H7 (cell line): ENCODE measurements at regions not wholly inside any gene's neighbourhood (a gene's known extent, or its start where the extent isn't known, plus 50 kb on each side); places are given as distances from the start of the nearest gene placed in this dataset.
"Not testable (repeated sequence)": the region's sequence is repeated elsewhere in the genome, so short reads cannot be mapped to it uniquely, and the experiment has no call there.

Source experiments
- DNase-seq: peaks from one replicate; pipeline ENCODE4 v3.0.0; 2012
- H3K27me3 ChIP-seq: 2 replicates; pipeline ENCODE4 v1.6.0; 2011; ENCODE audit warnings: mild to moderate bottlenecking, low read length; ENCODE audit not compliant: control insufficient read depth, insufficient read depth
- H3K36me3 ChIP-seq: replicated peaks from 2 replicates; pipeline ENCODE4 v1.5.1; 2011; ENCODE audit warnings: low read length; ENCODE audit not compliant: control insufficient read depth, insufficient read depth
- H3K4me3 ChIP-seq: 2 replicates; pipeline ENCODE4 v1.5.1; 2011; ENCODE audit warnings: low read depth, mild to moderate bottlenecking, control low read depth, low read length, moderate library complexity; ENCODE audit not compliant: insufficient read depth

DNA sequence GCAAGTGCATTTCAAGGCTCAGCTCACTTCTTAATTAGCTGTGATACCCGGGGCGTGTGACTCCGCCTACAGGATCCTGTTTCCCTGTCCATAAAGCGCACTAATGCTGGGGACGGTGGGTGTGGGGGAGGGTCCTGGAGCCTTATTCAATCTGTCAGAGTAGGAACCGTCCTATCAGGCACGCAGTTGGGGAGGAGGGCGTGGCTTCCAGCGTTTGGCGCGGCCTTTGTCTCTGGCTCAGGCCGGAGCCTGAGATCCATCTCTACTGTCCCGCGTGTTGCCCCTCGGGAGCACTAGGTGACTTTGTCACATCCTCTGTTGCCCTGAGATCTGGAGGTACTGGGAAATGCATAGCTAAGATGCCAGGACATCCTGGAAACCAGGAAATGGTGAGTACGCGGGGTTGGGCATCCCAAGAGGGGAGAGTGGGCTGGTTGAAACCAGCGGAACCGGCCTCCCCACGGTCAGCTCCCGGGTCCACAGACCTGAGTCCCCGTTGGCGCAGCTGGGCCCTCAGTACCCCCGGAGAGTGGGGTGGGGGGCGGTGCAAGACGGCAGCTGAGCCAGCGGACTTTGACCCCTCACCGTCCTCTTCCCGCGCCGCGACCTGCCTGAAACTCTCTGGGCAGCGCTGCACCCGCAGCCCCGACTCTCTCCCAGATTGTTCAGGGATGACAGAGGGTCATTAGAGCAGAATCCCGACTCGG is 104.4 kb upstream of the ZNF92 start:
- no peaks in the 10 kb centered on the region for H3K36me3 ChIP-seq
- DNase-seq: peak; percentile 96
- peaks cover 7% of the 10 kb centered on the region; the same call in 1 of the 2 replicates for H3K27me3 ChIP-seq
- H3K4me3 ChIP-seq: peak overlapping the region; percentile 87

DNA sequence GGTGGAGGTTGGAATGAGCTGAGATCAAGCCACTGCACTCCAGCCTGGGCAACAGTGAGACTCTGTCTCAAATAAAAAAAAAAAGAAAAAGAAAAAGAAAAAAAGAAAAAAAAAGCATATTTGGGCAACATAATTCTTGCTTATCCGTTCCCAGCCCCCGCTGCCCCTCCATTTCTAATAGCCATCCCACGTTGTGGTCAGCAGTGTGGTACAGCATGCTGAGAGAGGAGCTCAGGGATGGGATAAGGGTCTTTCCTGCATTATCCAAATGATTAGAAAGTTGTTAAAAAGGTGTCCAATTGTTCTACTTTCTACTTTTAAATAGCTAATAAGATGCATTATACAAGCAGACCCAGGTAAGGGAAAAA is 104.9 kb upstream of the ZNF92 start:
- Histone ChIP-seq H3K4me3 (no peak overlapping the region), H3K27me3 (peaks cover 7% of the 10 kb centered on the region; the same call in 1 of the 2 replicates), H3K36me3 (no peaks in the 10 kb centered on the region)
- DNase-seq: no peak

DNA sequence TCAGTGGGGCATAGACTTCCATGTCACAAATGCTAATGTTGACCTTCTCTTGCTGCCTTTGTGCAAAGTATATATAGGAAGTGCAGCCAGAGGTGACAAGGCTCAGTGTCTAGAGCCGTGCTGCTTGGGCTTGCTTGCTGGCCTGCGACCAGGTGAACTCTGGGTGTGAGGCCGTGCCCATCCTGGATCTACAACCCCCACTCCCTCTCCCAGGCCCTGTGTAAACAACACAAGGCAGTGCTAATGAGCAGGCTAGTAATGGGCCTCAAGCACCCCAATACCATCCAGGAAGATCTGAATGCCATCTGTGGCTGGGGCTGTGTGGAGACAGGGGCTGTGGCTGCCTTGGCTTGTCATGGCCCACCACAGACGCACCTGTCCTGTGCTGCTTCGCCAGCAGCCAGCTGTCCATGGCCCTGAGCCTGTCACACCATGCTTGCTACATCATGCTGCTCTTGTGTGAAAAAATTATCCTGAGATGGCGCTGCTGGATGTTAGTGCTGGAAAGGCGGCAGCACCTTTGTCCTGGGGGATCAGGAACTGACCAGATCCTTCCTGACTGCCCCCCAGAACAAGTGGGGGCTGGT is 107.6 kb upstream of the ZNF92 start:
- peak; percentile 12 for DNase-seq
- no peak overlapping the region for H3K4me3 ChIP-seq
- no peaks in the 10 kb centered on the region for H3K36me3 ChIP-seq
- H3K27me3 ChIP-seq: peaks cover 12% of the 10 kb centered on the region; the same call in 1 of the 2 replicates

DNA sequence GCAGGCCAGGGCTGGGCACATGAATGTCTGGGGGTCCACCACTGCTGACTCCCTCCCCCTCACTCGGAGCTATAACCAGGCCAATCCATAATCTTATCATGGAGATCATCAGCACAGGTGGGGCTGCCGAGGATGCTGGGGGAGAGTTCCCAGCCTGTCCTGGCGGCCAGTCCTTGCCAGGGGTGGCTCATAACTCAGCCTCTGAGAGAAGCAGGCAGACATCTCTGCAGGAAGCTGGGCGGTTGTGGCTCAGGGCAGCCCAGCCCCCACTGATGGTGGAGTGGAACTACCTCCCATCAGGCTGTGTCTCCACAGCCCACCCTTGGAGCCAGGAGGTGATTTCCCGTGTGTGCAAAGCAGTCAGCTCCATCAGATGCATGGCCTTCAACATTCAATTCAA is 109.4 kb upstream of the ZNF92 start:
- DNase-seq: peak; percentile 13
- H3K36me3 ChIP-seq: no peaks in the 10 kb centered on the region
- peaks cover 5% of the 10 kb centered on the region; the same call in 1 of the 2 replicates for H3K27me3 ChIP-seq
- H3K4me3 ChIP-seq: no peak overlapping the region

DNA sequence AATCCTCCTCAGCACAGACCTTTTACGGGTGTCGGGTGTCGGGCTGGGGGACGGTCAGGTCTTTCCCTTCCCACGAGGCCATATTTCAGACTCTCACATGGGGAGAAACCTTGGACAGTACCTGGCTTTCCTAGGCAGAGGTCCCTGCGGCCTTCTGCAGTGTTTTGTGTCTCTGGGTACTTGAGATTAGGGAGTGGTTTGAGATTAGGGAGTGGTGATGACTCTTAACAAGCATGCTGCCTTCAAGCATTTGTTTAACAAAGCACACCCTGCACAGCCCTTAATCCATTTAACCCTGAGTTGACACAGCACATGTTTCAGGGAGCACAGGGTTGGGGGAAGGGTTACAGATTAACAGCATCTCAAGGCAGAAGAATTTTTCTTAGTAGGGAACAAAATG is 113.0 kb upstream of the ZNF92 start:
- not testable (repeated sequence) for H3K27me3 ChIP-seq, H3K4me3 ChIP-seq, DNase-seq, H3K36me3 ChIP-seq

DNA sequence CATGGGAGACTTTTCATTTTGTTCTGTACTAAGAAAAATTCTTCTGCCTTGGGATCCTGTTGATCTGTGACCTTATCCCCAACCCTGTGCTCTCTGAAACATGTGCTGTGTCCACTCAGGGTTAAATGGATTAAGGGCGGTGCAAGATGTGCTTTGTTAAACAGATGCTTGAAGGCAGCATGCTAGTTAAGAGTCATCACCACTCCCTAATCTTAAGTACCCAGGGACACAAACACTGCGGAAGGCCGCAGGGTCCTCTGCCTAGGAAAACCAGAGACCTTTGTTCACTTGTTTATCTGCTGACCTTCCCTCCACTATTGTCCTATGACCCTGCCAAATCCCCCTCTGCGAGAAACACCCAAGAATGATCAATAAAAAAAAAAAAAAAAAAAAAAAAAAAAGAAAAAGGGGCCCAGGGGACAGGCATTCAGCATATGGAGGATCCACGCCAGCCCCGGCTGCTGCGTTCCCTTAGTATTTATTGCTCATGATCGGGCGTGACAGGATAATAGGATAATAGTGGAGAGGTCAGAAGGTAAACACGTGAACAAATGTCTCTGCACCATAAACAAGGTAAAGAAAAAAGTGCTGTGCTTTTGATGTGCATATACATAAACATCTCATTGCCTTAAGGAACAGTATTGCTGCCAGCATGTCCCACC is 113.7 kb upstream of the ZNF92 start:
- not testable (repeated sequence) for H3K27me3 ChIP-seq, H3K4me3 ChIP-seq, DNase-seq, H3K36me3 ChIP-seq

DNA sequence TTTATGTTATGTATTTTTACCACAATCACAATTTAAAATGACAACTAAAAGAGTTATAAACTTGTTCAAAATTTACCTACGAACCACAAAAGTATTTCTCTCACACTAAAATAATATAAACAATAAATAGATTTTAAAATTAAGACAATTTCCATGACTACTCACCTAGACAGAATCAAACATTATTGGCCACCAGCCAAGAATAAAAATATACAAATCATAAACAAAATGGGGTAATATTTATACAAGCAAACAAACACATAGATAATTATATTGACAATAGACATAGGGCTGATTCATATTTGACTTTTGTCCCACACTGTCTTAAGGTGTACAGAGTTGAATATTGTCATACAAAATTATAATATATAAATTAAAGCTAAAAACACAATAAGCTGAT is 119.6 kb upstream of the ZNF92 start:
- H3K4me3 ChIP-seq: no peak overlapping the region
- H3K36me3 ChIP-seq: no peaks in the 10 kb centered on the region
- H3K27me3 ChIP-seq: no peaks in the 10 kb centered on the region; the same call in 1 of the 2 replicates
- no peak for DNase-seq

DNA sequence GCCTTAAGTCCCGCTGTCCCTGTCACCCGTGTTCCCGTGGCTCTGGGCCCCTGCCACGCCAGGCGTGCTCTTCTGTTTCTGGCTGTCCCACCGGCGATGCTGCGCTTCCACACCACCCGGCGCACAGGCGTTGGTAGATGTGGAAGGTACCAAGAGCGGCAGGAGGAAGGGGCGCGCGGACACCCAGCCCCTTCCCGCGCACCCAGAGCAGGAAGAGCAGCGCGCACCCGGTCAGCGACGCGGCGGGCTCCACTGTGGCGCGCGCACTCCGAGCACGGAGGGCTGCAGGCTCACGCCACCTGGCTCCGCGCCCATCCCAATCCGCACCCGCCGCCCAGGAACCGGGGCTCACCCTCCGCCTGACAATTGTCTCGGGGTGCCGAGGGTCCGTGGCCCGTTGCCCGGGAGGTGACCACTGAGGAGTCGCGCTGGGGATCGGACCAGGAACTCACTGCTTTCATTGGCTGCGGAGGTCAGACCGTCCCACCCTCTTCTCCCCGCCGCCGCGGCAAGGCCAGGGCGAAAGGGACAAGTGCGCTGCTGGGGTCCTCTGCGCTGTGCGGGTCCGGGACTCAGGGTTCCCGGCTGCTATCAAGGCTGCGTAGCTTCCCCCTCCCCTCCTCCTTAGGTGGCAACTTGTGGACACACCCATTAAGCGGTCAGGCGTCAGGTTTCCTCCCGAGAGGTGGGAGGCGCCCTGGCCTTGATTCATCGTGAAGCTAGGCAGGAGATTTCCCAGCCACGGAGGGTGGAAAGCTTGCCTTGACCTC is 121.6 kb upstream of the ZNF92 start:
- DNase-seq: peak; percentile 90
- Histone ChIP-seq H3K27me3 (no peaks in the 10 kb centered on the region; the same call in 1 of the 2 replicates), H3K4me3 (peak overlapping the region; percentile 78), H3K36me3 (no peaks in the 10 kb centered on the region)

DNA sequence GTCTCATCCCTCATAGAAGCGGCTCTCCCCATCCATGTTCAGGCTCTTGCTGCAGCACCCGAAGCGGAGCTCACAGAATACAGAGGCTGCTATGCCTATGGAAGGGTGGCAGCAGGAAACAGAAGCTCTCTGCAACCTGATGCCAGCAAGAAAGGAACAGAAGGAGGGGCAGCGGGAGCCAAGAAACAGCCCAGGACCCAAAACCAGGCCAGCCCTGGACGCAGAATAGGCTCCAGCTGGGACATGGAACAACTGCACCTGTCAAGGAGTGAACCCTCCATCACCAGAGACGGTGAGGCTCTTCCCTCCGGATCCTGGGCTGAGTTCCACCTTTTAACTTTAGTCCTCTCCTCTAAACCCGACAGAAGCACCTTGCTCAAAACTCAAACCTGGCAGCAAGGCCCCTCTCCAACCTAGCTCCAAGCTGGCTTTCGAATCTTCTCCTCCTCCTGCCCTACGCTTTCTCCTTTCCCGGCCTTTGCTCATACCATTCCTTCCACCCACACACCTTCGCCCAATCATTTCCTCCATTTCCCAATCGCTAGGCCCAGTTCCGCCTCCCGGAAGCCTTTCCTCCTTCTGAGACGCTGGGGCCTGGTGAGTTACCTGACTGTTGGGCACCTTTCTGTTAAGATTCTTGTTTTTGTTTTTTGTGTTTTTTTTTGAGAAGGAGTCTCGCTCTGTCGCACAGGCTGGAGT is 122.8 kb upstream of the ZNF92 start:
- Histone ChIP-seq H3K36me3 (no peaks in the 10 kb centered on the region), H3K4me3 (no peak overlapping the region), H3K27me3 (no peaks in the 10 kb centered on the region; the same call in 1 of the 2 replicates)
- DNase-seq: no peak

DNA sequence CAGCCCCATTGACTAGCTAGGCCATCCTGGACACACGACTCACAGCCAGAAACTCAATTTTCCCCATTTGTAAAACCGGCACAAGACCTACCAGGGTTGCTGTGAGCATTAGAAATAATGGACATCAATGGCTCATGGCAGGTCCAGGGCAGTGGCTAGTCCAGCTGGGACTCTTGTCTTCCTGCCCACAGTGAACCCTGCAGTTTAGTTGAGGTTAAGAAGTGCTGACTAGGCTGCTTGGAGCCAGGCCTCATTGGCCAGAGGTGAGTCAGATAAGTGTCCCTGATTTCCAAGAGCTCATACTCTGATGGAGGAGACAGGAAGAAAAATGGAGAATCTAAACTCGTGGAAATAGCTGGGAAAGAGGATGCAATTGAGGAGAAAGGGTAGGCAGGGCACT is 123.4 kb upstream of the ZNF92 start:
- no peaks in the 10 kb centered on the region for H3K36me3 ChIP-seq
- no peak overlapping the region for H3K4me3 ChIP-seq
- no peak for DNase-seq
- no peaks in the 10 kb centered on the region; the same call in 1 of the 2 replicates for H3K27me3 ChIP-seq

DNA sequence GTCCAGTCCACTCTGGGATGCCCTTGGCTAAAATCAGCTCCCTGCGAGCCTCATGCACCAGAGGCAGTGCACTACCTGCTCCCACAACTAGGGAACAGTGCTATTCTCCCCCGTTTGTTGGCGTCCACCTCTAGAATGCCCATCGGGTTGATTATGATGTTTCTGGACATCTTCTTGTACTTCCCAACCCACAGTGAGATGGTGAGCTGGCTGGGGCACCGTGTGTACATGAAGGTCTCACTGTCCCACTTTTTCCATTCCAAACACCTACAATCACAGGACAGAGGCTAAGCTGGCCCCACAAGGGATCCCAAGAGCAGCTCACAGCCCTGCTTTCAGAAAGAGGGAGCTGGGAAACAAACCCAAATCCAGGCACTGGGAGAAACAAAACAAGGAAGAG is 126.2 kb upstream of the ZNF92 start:
- H3K36me3 ChIP-seq: no peaks in the 10 kb centered on the region
- no peak overlapping the region for H3K4me3 ChIP-seq
- no peaks in the 10 kb centered on the region; the same call in 1 of the 2 replicates for H3K27me3 ChIP-seq
- DNase-seq: no peak

DNA sequence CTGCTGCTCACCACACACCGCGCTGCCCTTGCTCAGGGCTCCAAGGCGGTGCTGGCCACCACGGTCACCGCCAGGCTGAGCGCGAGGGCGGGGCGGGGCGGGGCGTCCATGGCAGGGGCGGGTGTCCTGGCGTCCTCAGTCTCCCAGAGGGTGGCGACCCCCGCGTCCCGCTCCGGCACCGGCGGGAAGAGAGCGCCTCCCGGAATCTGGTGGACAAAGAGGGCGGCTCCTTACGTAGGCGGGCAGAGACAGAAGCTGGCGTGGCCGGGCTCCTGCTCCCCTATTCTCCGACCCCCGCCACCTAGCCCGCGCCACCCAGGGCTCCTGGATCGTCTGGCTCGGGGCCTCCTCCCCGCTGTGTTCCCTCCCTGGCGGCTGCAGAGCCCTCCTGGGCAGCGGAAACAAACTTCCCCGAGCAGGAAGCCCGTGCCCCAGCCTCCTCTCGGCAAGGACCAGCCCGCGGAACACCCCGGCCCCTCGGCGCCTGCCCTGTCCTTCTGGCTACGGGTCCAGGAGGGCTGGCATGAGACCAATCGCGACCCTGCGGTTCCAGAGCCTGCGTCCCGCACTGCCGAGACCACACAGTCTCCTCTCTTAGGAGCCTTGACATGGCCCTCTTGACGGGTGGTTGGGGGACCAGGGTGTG is 133.8 kb upstream of the ZNF92 start:
- peak; percentile 84 for DNase-seq
- H3K36me3 ChIP-seq: no peaks in the 10 kb centered on the region
- H3K27me3 ChIP-seq: peaks cover 10% of the 10 kb centered on the region
- peak overlapping the region; percentile 69 for H3K4me3 ChIP-seq

DNA sequence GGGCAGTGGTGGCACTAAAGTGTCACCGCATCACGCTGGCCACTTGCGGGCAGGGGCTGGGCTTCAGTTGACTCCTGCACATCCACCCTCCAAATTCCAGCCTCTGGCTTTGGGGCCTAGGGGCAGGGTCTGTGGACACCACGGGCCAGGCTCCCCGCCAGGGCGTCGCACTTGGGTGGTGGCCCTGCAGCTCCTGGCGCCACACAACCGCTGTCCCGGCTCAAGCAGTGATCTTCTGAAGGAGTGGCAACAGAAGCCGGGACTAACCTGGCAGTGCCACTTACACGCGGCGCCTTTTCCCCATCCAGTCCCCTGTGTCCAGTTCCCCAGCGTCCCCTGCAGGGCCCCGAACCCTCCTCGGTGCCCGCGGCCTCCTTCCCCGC is 134.3 kb upstream of the ZNF92 start:
- peak overlapping the region; percentile 69 for H3K4me3 ChIP-seq
- DNase-seq: no peak
- H3K36me3 ChIP-seq: no peaks in the 10 kb centered on the region
- peaks cover 10% of the 10 kb centered on the region for H3K27me3 ChIP-seq

DNA sequence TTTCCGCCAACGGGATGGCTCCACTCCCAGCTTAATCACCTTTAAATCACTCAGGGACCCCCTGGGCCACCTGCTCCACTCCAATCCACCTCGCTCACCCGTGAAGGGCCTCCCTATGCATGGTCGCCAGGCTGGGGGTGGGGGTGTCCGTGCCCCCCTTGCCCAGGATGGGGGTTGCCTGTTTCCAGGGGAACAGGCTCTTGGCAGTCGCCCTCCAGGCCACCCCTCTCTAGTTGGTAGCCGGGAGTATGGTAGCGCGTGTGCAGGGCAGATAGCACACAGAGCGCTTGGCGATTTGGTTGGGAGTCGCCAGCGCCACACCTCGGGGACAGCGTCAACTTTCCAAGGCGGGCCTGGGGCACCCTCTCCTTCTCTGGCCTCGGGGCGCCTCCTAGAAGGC is 134.9 kb upstream of the ZNF92 start:
- H3K27me3 ChIP-seq: peaks cover 10% of the 10 kb centered on the region
- H3K4me3 ChIP-seq: no peak overlapping the region
- H3K36me3 ChIP-seq: no peaks in the 10 kb centered on the region
- peak; percentile 41 for DNase-seq
